CD8-positive, alpha-beta memory T cell (primary cell): ENCODE measurements at regions not wholly inside any gene's neighbourhood (a gene's known extent, or its start where the extent isn't known, plus 50 kb on each side); places are given as distances from the start of the nearest gene placed in this dataset.

Source experiments
- CTCF ChIA-PET: fragments of 350-600 bp; sonication (Branson Sonifier 250); formaldehyde crosslinking; loops from one replicate; lab custom pipeline; 2021; ENCODE audit warnings: antibody characterized with exemption; lab: Charles Lee
- POLR2A ChIA-PET: fragments of 350-600 bp; sonication (Branson Sonifier 250); formaldehyde crosslinking; loops from one replicate; lab custom pipeline; 2021; ENCODE audit warnings: antibody characterized with exemption; lab: Charles Lee
- DNase-seq, 5 donors: peaks; one replicate each; pipeline versions ENCODE4 v3.0.0 to v3.0.0-alpha.2; 2020 to 2022; ENCODE audit warnings: mixed read lengths in 1 of 5
- H3K27ac ChIP-seq: one replicate; pipeline ENCODE4 v1.7.0; 2013; ENCODE audit warnings: low read depth, mild to moderate bottlenecking, low read length, moderate library complexity
- H3K27me3 ChIP-seq: 2 replicates; pipeline ENCODE4 v1.7.0; 2013; ENCODE audit warnings: low read length, mild to moderate bottlenecking; ENCODE audit not compliant: insufficient read depth, poor library complexity, severe bottlenecking
- H3K36me3 ChIP-seq: 2 replicates; pipeline ENCODE4 v1.7.0; 2013; ENCODE audit warnings: mild to moderate bottlenecking, low read length, moderate library complexity; ENCODE audit not compliant: insufficient read depth
- H3K4me1 ChIP-seq: 2 replicates; pipeline ENCODE4 v1.7.0; 2013; ENCODE audit warnings: mild to moderate bottlenecking, low read length, moderate library complexity; ENCODE audit not compliant: insufficient read depth
- H3K4me3 ChIP-seq: 2 replicates; pipeline ENCODE4 v1.7.0; 2013; ENCODE audit warnings: mild to moderate bottlenecking, low read length
- H3K9me3 ChIP-seq: 2 replicates; pipeline ENCODE4 v1.7.0; 2013; ENCODE audit warnings: mild to moderate bottlenecking, low read length
- H3K27ac Mint-ChIP-seq, 8 donors: one replicate each; pipeline ENCODE4 v1.8.0; 2020 to 2021; ENCODE audit warnings: mixed read lengths in 8 of 8, mild to moderate bottlenecking in 6 of 8, inconsistent platforms in 3 of 8, moderate library complexity in 3 of 8
- H3K27me3 Mint-ChIP-seq, 2 donors: one replicate each; pipeline ENCODE4 v1.8.0; 2020 to 2021; ENCODE audit warnings: mixed read lengths in 2 of 2, mild to moderate bottlenecking in 1 of 2, moderate library complexity in 1 of 2
- H3K36me3 Mint-ChIP-seq, 3 donors: one replicate each; pipeline ENCODE4 v1.8.0; 2020 to 2021; ENCODE audit warnings: mixed read lengths in 3 of 3, inconsistent platforms in 1 of 3, mild to moderate bottlenecking in 1 of 3
- H3K4me1 Mint-ChIP-seq, 3 donors: one replicate each; pipeline ENCODE4 v1.8.0; 2020 to 2021; ENCODE audit warnings: mixed read lengths in 3 of 3, inconsistent platforms in 1 of 3, mild to moderate bottlenecking in 1 of 3
- H3K4me3 Mint-ChIP-seq, 7 donors: one replicate each; pipeline ENCODE4 v1.8.0; 2020 to 2021; ENCODE audit warnings: mixed read lengths in 7 of 7, mild to moderate bottlenecking in 6 of 7, moderate library complexity in 4 of 7, inconsistent platforms in 2 of 7
- H3K9me3 Mint-ChIP-seq, 5 donors: one replicate each; pipeline ENCODE4 v1.8.0; 2020 to 2022; ENCODE audit warnings: mixed read lengths in 5 of 5, mild to moderate bottlenecking in 3 of 5, moderate library complexity in 2 of 5, inconsistent platforms in 1 of 5

GRCh38 chr2:10500601-10501361, 52.7 kb upstream of the ODC1 start:
- no peak for DNase-seq
- H3K4me3 Mint-ChIP-seq = no peak overlapping the region
- ChIA-PET CTCF (no interaction called here), POLR2A (no interaction called here)
- Histone ChIP-seq H3K27me3 (peaks cover 3% of the 10 kb centered on the region), H3K36me3 (no peaks in the 10 kb centered on the region), H3K4me1 (peaks cover 4% of the 10 kb centered on the region), H3K27ac (no peak overlapping the region), H3K4me3 (no peak overlapping the region), H3K9me3 (no peaks in the 10 kb centered on the region)
- peaks cover 7 to 24% (median 12%) of the 10 kb centered on the region in 3 donors for H3K4me1 Mint-ChIP-seq
- peaks cover 11 to 29% of the 10 kb centered on the region in 2 donors for H3K27me3 Mint-ChIP-seq
- no peaks in the 10 kb centered on the region for H3K9me3 Mint-ChIP-seq
- peak overlapping the region in 1 of 8 donors; percentile 17 for H3K27ac Mint-ChIP-seq
- H3K36me3 Mint-ChIP-seq = no peaks in the 10 kb centered on the region

DNA sequence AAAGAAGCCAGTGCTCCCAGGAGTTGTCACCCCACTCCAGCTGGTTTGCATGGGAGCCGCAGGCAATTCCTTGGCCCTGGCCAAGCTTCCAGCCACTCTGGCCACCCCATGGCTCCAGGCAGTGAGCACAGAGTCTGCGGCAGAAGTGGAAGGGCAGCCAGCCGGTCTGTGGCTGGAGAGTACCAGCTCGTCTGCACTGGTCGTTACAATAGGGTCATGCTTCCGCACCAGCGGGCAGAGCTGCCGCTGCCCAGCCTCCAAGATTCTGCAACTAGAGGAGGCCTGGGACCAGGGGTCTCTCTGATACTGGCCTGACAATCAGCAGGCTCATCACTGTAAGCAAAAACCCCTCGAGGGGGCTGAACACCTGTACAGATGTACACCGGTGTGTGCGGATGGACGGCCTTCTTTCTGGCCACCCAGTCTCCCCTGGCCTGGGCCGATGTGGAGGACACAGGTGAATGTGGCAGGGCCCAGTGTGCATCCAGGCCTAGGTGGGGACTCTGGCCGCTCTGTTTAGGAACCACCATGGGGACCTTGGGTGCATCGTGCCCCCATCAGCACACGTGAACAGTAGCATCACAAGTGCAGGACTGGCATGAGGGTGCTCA, 51.9 kb upstream of the ODC1 start:
- peak overlapping the region in 2 of 8 donors; percentile 24 to 52 for H3K27ac Mint-ChIP-seq
- no peak for DNase-seq
- no peaks in the 10 kb centered on the region for H3K36me3 ChIP-seq
- H3K4me1 ChIP-seq = peaks cover 4% of the 10 kb centered on the region
- H3K4me3 ChIP-seq = no peak overlapping the region
- no peak overlapping the region for H3K27ac ChIP-seq
- H3K4me1 Mint-ChIP-seq = peaks cover 9 to 31% (median 14%) of the 10 kb centered on the region in 3 donors
- peaks cover 3% of the 10 kb centered on the region for H3K27me3 ChIP-seq
- peaks cover 11 to 29% of the 10 kb centered on the region in 2 donors for H3K27me3 Mint-ChIP-seq
- no peaks in the 10 kb centered on the region for H3K9me3 ChIP-seq
- ChIA-PET POLR2A (no interaction called here), CTCF (no interaction called here)
- no peak overlapping the region for H3K4me3 Mint-ChIP-seq
- no peaks in the 10 kb centered on the region for H3K9me3 Mint-ChIP-seq
- no peaks in the 10 kb centered on the region for H3K36me3 Mint-ChIP-seq

DNA sequence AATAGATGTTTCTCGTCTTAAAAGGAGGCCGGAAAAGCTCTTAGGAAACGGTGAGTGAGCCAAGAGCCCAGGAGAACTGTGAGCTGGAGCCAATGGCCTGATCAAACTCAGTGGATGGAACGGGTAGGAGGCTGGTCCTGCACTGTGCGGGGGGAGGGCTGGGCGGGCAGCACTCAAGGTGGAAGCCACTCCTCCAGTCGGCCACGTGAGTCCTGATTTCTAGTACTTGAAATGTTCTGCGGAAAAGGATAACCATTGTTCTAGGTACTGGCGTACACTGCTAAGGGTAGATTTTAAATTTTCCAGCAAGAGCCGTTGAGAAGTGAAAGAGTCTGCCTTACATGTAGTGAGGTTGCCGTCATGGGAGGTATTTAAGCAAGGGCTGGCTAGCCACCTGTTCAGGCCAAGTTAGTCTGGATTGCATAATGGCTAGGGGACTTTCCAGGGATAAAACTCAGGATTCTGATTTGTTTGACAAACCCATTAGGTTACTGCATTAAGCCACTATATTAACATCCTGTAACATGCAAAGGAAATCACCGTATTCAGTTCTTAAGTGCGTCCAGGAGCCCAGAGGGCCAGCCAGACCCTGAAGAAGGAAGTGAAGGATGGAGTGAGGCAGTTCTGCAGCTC, 51.3 kb upstream of the ODC1 start:
- Mint-ChIP-seq H3K4me3 (no peak overlapping the region), H3K4me1 (peaks cover 10 to 35% (median 17%) of the 10 kb centered on the region in 3 donors), H3K9me3 (no peaks in the 10 kb centered on the region), H3K27ac (peak overlapping the region in 5 of 8 donors; percentile 51 to 89 (median 54)), H3K36me3 (no peaks in the 10 kb centered on the region), H3K27me3 (peaks cover 11 to 29% of the 10 kb centered on the region in 2 donors)
- Histone ChIP-seq H3K27me3 (peaks cover 3% of the 10 kb centered on the region), H3K27ac (no peak overlapping the region), H3K4me1 (peaks cover 6% of the 10 kb centered on the region), H3K4me3 (no peak overlapping the region), H3K36me3 (no peaks in the 10 kb centered on the region), H3K9me3 (no peaks in the 10 kb centered on the region)
- CTCF ChIA-PET = no interaction called here
- POLR2A ChIA-PET = interaction anchor here (0.5 kb wide), 1 partner anchor 317 kb away, joined by 4 read pairs; no protein-coding TSS in a partner anchor
- no peak for DNase-seq

DNA sequence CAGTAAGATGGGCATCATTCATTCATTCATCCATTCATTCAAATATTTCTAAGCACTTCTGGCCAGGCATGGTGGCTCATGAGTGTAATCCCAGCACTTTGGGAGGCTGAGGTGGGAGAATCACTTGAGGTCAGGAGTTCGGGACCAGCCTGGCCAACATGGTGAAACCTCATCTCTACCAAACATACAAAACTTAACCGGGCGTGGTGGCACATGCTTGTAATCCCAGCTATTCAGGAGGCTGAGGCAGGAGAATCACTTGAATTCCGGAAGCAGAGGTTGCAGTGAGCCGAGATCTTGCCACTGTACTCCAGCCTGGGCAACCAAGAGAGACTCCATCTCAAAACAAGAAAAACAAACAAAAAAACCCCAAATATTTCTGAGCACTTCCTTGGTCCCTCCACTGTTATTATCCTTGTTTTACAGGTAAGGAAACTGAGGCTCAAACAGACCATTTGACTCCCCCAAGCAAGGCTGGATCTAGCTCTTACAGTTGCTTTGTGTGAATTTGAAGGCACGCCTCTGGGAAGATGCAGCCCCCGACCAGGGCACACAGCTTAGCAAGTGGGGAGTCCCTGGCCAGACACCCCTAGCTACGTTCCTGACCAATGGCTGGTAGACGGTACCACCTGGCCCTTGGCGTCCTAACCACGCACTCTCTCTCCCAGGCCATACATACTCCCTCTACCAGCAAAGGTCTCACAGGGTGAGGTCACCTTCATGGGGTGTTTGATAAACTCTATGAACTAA, 50.6 kb upstream of the ODC1 start:
- H3K36me3 Mint-ChIP-seq = no peaks in the 10 kb centered on the region
- no peak overlapping the region for H3K27ac ChIP-seq
- H3K4me3 Mint-ChIP-seq = peak overlapping the region in 1 of 7 donors; percentile 43
- H3K36me3 ChIP-seq = no peaks in the 10 kb centered on the region
- ChIA-PET POLR2A (interaction anchor here (0.5 to 2.1 kb wide), 2 partner anchors 50 to 318 kb away, joined by 4 to 8 read pairs; partner anchors contain the start of gene ODC1), CTCF (no interaction called here)
- H3K27me3 ChIP-seq = peaks cover 3% of the 10 kb centered on the region
- DNase-seq = no peak
- H3K4me1 Mint-ChIP-seq = peaks cover 15 to 42% (median 19%) of the 10 kb centered on the region in 3 donors
- no peaks in the 10 kb centered on the region for H3K9me3 ChIP-seq
- peaks cover 13% of the 10 kb centered on the region for H3K4me1 ChIP-seq
- H3K27ac Mint-ChIP-seq = peak overlapping the region in 7 of 8 donors; percentile 68 to 91 (median 89)
- peaks cover 11 to 29% of the 10 kb centered on the region in 2 donors for H3K27me3 Mint-ChIP-seq
- H3K9me3 Mint-ChIP-seq = no peaks in the 10 kb centered on the region
- no peak overlapping the region for H3K4me3 ChIP-seq
